ENCODE measurements at regions not wholly inside any gene's neighbourhood (a gene's known extent, or its start where the extent isn't known, plus 50 kb on each side); places are given as distances from the start of the nearest gene placed in this dataset.

GRCh38 chr1:168410464-168410863 is 129.8 kb downstream of the TBX19 start:
- no peaks in the 10 kb centered on the region for H3K27me3 ChIP-seq (replicated peaks; ENCODE audit: insufficient read depth, low read length)
- no peaks in the 10 kb centered on the region for H3K9me2 ChIP-seq (replicated peaks; ENCODE audit: insufficient read depth, low read length)
- TF ChIP-seq EZH2phosphoT487 (IDR thresholded peaks at IDR 0.05; ENCODE audit: low read length) (no peak), CTCF (IDR thresholded peaks at IDR 0.05; ENCODE audit: low read length) (no peak), EZH2 (optimal IDR thresholded peaks at IDR 0.05; ENCODE audit: low read depth, low read length) (no peak)
- H4K20me1 ChIP-seq (ENCODE audit: insufficient read depth, low read length) = no peaks in the 10 kb centered on the region
- H3K4me3 ChIP-seq (ENCODE audit: low read length) = no peak overlapping the region
- peaks cover 23% of the 10 kb centered on the region for H3K4me1 ChIP-seq (ENCODE audit: low read length)
- H3K4me2 ChIP-seq (ENCODE audit: low read depth, low read length) = no peak overlapping the region
- H3F3A ChIP-seq (ENCODE audit: insufficient read depth, low read length) = no peaks in the 10 kb centered on the region
- no peak overlapping the region for H3K9ac ChIP-seq (ENCODE audit: low read length)
- no peak overlapping the region for H2AFZ ChIP-seq (ENCODE audit: low read length)
- H3K27ac ChIP-seq (ENCODE audit: low read length) = no peak overlapping the region
- no peaks in the 10 kb centered on the region for H3K36me3 ChIP-seq (replicated peaks; ENCODE audit: insufficient read depth, low read length)
- no peaks in the 10 kb centered on the region for H3K79me2 ChIP-seq (ENCODE audit: low read length)
- H3K9me3 ChIP-seq (replicated peaks; ENCODE audit: insufficient read depth, low read length) = no peaks in the 10 kb centered on the region
- DNase-seq = no peak

GRCh38 chr1:168408884-168409283 is 128.2 kb downstream of the TBX19 start:
- TF ChIP-seq EZH2 (optimal IDR thresholded peaks at IDR 0.05; ENCODE audit: low read depth, low read length) (no peak), EZH2phosphoT487 (IDR thresholded peaks at IDR 0.05; ENCODE audit: low read length) (no peak), CTCF (IDR thresholded peaks at IDR 0.05; ENCODE audit: low read length) (no peak)
- no peaks in the 10 kb centered on the region for H3K9me3 ChIP-seq (replicated peaks; ENCODE audit: insufficient read depth, low read length)

GRCh38 chr1:168408539-168408865 is 127.8 kb downstream of the TBX19 start:
- Histone ChIP-seq H3K27ac (ENCODE audit: low read length) (no peak overlapping the region), H3K27me3 (replicated peaks; ENCODE audit: insufficient read depth, low read length) (no peaks in the 10 kb centered on the region), H3K36me3 (replicated peaks; ENCODE audit: insufficient read depth, low read length) (no peaks in the 10 kb centered on the region), H3K79me2 (ENCODE audit: low read length) (no peaks in the 10 kb centered on the region), H2AFZ (ENCODE audit: low read length) (peak overlapping the region; percentile 74), H3K9me2 (replicated peaks; ENCODE audit: insufficient read depth, low read length) (no peaks in the 10 kb centered on the region), H3F3A (ENCODE audit: insufficient read depth, low read length) (no peaks in the 10 kb centered on the region), H3K4me3 (ENCODE audit: low read length) (peak overlapping the region; percentile 43; the same call in 1 of the 2 replicates), H4K20me1 (ENCODE audit: insufficient read depth, low read length) (no peaks in the 10 kb centered on the region), H3K4me1 (ENCODE audit: low read length) (peaks cover 25% of the 10 kb centered on the region), H3K4me2 (ENCODE audit: low read depth, low read length) (peak overlapping the region; percentile 84), H3K9me3 (replicated peaks; ENCODE audit: insufficient read depth, low read length) (no peaks in the 10 kb centered on the region), H3K9ac (ENCODE audit: low read length) (no peak overlapping the region)
- DNase-seq = no peak
- TF ChIP-seq EZH2 (optimal IDR thresholded peaks at IDR 0.05; ENCODE audit: low read depth, low read length) = no peak
- no peak for TF ChIP-seq CTCF (IDR thresholded peaks at IDR 0.05; ENCODE audit: low read length)
- no peak for TF ChIP-seq EZH2phosphoT487 (IDR thresholded peaks at IDR 0.05; ENCODE audit: low read length)

More at GRCh38 chr1:168408884-168409283, 128.2 kb downstream of the TBX19 start:
- peak; percentile 19 for DNase-seq
- Histone ChIP-seq H3K79me2 (ENCODE audit: low read length) (no peaks in the 10 kb centered on the region), H3K4me2 (ENCODE audit: low read depth, low read length) (no peak overlapping the region), H3K4me1 (ENCODE audit: low read length) (peaks cover 25% of the 10 kb centered on the region), H3F3A (ENCODE audit: insufficient read depth, low read length) (no peaks in the 10 kb centered on the region), H2AFZ (ENCODE audit: low read length) (no peak overlapping the region; the same call in 1 of the 2 replicates), H3K9ac (ENCODE audit: low read length) (no peak overlapping the region), H3K36me3 (replicated peaks; ENCODE audit: insufficient read depth, low read length) (no peaks in the 10 kb centered on the region), H3K27ac (ENCODE audit: low read length) (no peak overlapping the region), H3K4me3 (ENCODE audit: low read length) (no peak overlapping the region), H4K20me1 (ENCODE audit: insufficient read depth, low read length) (no peaks in the 10 kb centered on the region), H3K27me3 (replicated peaks; ENCODE audit: insufficient read depth, low read length) (no peaks in the 10 kb centered on the region), H3K9me2 (replicated peaks; ENCODE audit: insufficient read depth, low read length) (no peaks in the 10 kb centered on the region)
